HEK293 (cell line): ENCODE measurements at regions not wholly inside any gene's neighbourhood (a gene's known extent, or its start where the extent isn't known, plus 50 kb on each side); places are given as distances from the start of the nearest gene placed in this dataset.
A peak's percentile ranks its signal among the peaks of the same experiment; 100 is the strongest.

Source experiments
- BCL11B ChIP-seq: fragments of 450-650 bp; formaldehyde crosslinking; IDR thresholded peaks from 2 replicates; pipeline ENCODE4 v1.5.1; 2016; ENCODE audit warnings: low read depth, missing biosample characterization, missing genetic modification characterization
- KLF7 ChIP-seq: fragments of 450-650 bp; formaldehyde crosslinking; IDR thresholded peaks from 2 replicates; pipeline ENCODE4 v1.5.1; 2016; ENCODE audit warnings: missing biosample characterization, missing genetic modification characterization, borderline replicate concordance
- REPIN1 ChIP-seq: fragments of 450-650 bp; formaldehyde crosslinking; IDR thresholded peaks from 2 replicates; pipeline ENCODE4 v1.5.1; 2017; ENCODE audit warnings: missing biosample characterization, missing genetic modification characterization, low read depth
- SALL2 ChIP-seq: fragments of 450-650 bp; formaldehyde crosslinking; IDR thresholded peaks from 2 replicates; pipeline ENCODE4 v1.5.0; 2017; ENCODE audit warnings: missing biosample characterization, mild to moderate bottlenecking, missing genetic modification characterization, borderline replicate concordance
- SP7 ChIP-seq: fragments of 450-650 bp; formaldehyde crosslinking; IDR thresholded peaks from 2 replicates; pipeline ENCODE4 v1.5.1; 2016; ENCODE audit warnings: missing biosample characterization, missing genetic modification characterization
- TRIM28 ChIP-seq: IDR thresholded peaks from 2 replicates; pipeline ENCODE4 v1.6.1; 2011; ENCODE audit warnings: low read length, control low read depth, borderline replicate concordance
- YY1 ChIP-seq: fragments of 450-650 bp; formaldehyde crosslinking; IDR thresholded peaks from 2 replicates; pipeline ENCODE4 v1.5.1; 2018; ENCODE audit warnings: missing biosample characterization, missing genetic modification characterization
- ZBTB20 ChIP-seq: fragments of 450-650 bp; formaldehyde crosslinking; IDR thresholded peaks from 2 replicates; pipeline ENCODE4 v1.5.1; 2016; ENCODE audit warnings: missing biosample characterization, missing genetic modification characterization
- ZFHX2 ChIP-seq: fragments of 450-650 bp; formaldehyde crosslinking; conservative IDR thresholded peaks from 2 replicates; pipeline ENCODE4 v1.5.1; 2016; ENCODE audit warnings: missing biosample characterization, missing genetic modification characterization
- ZNF133 ChIP-seq: fragments of 450-650 bp; formaldehyde crosslinking; IDR thresholded peaks from 2 replicates; pipeline ENCODE4 v1.5.1; 2016; ENCODE audit warnings: missing biosample characterization, missing genetic modification characterization
- ZNF140 ChIP-seq: fragments of 450-650 bp; formaldehyde crosslinking; IDR thresholded peaks from 2 replicates; pipeline ENCODE4 v1.5.1; 2016; ENCODE audit warnings: missing biosample characterization, missing genetic modification characterization
- ZNF19 ChIP-seq: fragments of 450-650 bp; formaldehyde crosslinking; IDR thresholded peaks from 2 replicates; pipeline ENCODE4; 2016; ENCODE audit warnings: missing biosample characterization, missing genetic modification characterization, low read depth
- ZNF248 ChIP-seq: fragments of 450-650 bp; formaldehyde crosslinking; IDR thresholded peaks from 2 replicates; pipeline ENCODE4 v1.5.1; 2017; ENCODE audit warnings: missing biosample characterization, missing genetic modification characterization
- ZNF311 ChIP-seq: fragments of 450-650 bp; formaldehyde crosslinking; IDR thresholded peaks from 2 replicates; pipeline ENCODE4 v1.5.1; 2017; ENCODE audit warnings: missing biosample characterization, missing genetic modification characterization, borderline replicate concordance
- ZNF624 ChIP-seq: fragments of 450-650 bp; formaldehyde crosslinking; IDR thresholded peaks from 2 replicates; pipeline ENCODE4 v1.5.1; 2017; ENCODE audit warnings: missing biosample characterization, missing genetic modification characterization
- ZNF707 ChIP-seq: fragments of 450-650 bp; formaldehyde crosslinking; IDR thresholded peaks from 2 replicates; pipeline ENCODE4 v1.5.1; 2016; ENCODE audit warnings: missing biosample characterization, missing genetic modification characterization
- ZNF768 ChIP-seq: fragments of 450-650 bp; formaldehyde crosslinking; IDR thresholded peaks from 2 replicates; pipeline ENCODE4 v1.5.1; 2018; ENCODE audit warnings: missing biosample characterization, mild to moderate bottlenecking, missing genetic modification characterization
- ZNF843 ChIP-seq: fragments of 450-650 bp; formaldehyde crosslinking; IDR thresholded peaks from 2 replicates; pipeline ENCODE4 v1.5.1; 2016; ENCODE audit warnings: missing biosample characterization, missing genetic modification characterization
- TF ChIP-seq, protein P1 (sequence below): fragments of 450-650 bp; formaldehyde crosslinking; IDR thresholded peaks from 2 replicates; pipeline ENCODE4 v1.5.1; 2016; ENCODE audit warnings: missing biosample characterization, missing genetic modification characterization
- TF ChIP-seq, protein P2 (sequence below): fragments of 450-650 bp; formaldehyde crosslinking; IDR thresholded peaks from 2 replicates; pipeline ENCODE4 v1.5.1; 2016; ENCODE audit warnings: missing biosample characterization, missing genetic modification characterization
- TF ChIP-seq, protein P3 (sequence below): fragments of 450-650 bp; formaldehyde crosslinking; IDR thresholded peaks from 2 replicates; pipeline ENCODE4 v1.5.1; 2016; ENCODE audit warnings: missing biosample characterization, missing genetic modification characterization, borderline replicate concordance
- TF ChIP-seq, protein P4 (sequence below): fragments of 450-650 bp; formaldehyde crosslinking; optimal IDR thresholded peaks from 2 replicates; pipeline ENCODE3; 2016; ENCODE audit warnings: missing biosample characterization, mild to moderate bottlenecking, missing genetic modification characterization
- TF ChIP-seq, protein P5 (sequence below): fragments of 450-650 bp; formaldehyde crosslinking; IDR thresholded peaks from 2 replicates; pipeline ENCODE4 v1.5.1; 2017; ENCODE audit warnings: missing biosample characterization, missing genetic modification characterization
- TF ChIP-seq, protein P6 (sequence below): fragments of 450-650 bp; formaldehyde crosslinking; IDR thresholded peaks from 2 replicates; pipeline ENCODE4 v1.5.1; 2017; ENCODE audit warnings: missing biosample characterization, mild to moderate bottlenecking, missing genetic modification characterization, moderate library complexity

DNA sequence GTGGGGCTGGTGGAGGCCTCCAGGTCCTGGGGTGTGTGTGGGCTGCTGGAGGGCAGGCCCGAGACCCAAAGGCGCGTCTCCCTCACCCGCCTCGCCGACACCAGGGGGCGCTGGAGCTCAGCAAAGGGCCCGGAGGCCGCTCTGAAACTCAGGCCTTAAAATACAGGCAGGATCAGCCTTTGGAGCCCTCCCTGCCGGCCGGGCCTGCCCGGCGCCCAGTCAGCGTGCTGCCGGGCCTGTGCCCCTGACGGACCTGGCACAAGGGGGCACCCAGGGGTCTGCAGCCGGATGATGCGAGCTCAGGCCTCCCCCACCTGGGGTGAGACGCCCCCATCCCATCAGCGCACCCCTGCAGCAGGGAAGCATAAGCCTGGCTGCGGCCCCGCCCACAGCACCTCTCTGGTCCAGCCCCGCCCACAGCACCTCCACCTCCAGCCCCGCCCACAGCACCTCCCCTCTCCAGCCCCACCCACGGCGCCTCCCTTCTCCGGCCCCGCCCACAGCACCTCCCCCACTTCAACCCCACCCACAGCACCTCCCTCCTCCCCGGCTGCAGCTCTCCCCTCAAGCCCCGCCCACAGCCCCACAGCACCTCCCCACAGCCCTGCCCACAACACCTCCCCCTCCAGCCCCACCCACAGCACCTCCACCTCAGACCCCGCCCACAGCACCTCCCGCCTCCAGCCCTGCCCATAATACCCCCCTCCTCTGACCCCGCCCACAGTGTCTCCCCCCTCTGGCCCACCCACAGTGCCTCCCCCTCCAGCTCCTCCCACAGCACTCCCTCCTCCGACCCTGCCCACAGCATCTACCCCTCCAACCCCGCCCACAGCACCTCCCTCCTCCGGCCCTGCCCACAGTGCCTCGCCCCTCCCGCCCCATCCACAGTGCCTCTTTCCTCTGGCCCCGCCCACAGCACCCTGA is 92.8 kb upstream of the OTOS start (continued):
- TF ChIP-seq ZBTB20 (tag by site-specific recombination) (no peak), REPIN1 (no peak), BCL11B (tag by site-specific recombination) (no peak), ZNF843 (tag by site-specific recombination) (no peak), KLF7 (no peak), ZNF768 (tag by site-specific recombination) (no peak), ZNF248 (tag by site-specific recombination) (no peak), ZNF140 (tag by site-specific recombination) (no peak), ZNF624 (tag by site-specific recombination) (no peak), ZNF311 (tag by site-specific recombination) (no peak), SP7 (no peak), SALL2 (tag by site-specific recombination) (no peak), ZFHX2 (tag by site-specific recombination) (peak; percentile 91), YY1 (tag by site-specific recombination) (no peak), ZNF19 (tag by site-specific recombination) (no peak), TRIM28 (no peak), ZNF133 (tag by site-specific recombination) (no peak), ZNF707 (no peak)
- TF ChIP-seq, protein P1, sequence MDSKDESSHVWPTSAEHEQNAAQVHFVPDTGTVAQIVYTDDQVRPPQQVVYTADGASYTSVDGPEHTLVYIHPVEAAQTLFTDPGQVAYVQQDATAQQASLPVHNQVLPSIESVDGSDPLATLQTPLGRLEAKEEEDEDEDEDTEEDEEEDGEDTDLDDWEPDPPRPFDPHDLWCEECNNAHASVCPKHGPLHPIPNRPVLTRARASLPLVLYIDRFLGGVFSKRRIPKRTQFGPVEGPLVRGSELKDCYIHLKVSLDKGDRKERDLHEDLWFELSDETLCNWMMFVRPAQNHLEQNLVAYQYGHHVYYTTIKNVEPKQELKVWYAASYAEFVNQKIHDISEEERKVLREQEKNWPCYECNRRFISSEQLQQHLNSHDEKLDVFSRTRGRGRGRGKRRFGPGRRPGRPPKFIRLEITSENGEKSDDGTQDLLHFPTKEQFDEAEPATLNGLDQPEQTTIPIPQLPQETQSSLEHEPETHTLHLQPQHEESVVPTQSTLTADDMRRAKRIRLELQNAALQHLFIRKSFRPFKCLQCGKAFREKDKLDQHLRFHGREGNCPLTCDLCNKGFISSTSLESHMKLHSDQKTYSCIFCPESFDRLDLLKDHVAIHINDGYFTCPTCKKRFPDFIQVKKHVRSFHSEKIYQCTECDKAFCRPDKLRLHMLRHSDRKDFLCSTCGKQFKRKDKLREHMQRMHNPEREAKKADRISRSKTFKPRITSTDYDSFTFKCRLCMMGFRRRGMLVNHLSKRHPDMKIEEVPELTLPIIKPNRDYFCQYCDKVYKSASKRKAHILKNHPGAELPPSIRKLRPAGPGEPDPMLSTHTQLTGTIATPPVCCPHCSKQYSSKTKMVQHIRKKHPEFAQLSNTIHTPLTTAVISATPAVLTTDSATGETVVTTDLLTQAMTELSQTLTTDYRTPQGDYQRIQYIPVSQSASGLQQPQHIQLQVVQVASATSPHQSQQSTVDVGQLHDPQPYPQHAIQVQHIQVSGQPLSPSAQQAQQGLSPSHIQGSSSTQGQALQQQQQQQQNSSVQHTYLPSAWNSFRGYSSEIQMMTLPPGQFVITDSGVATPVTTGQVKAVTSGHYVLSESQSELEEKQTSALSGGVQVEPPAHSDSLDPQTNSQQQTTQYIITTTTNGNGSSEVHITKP (tag by site-specific recombination), result peak; percentile 56
- TF ChIP-seq, protein P2, sequence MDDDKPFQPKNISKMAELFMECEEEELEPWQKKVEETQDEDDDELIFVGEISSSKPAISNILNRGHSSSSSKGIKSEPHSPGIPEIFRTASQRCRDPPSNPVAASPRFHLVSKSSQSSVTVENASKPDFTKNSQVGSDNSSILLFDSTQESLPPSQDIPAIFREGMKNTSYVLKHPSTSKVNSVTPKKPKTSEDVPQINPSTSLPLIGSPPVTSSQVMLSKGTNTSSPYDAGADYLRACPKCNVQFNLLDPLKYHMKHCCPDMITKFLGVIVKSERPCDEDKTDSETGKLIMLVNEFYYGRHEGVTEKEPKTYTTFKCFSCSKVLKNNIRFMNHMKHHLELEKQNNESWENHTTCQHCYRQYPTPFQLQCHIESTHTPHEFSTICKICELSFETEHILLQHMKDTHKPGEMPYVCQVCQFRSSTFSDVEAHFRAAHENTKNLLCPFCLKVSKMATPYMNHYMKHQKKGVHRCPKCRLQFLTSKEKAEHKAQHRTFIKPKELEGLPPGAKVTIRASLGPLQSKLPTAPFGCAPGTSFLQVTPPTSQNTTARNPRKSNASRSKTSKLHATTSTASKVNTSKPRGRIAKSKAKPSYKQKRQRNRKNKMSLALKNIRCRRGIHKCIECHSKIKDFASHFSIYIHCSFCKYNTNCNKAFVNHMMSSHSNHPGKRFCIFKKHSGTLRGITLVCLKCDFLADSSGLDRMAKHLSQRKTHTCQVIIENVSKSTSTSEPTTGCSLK (tag by site-specific recombination), result no peak
- TF ChIP-seq, protein P3, sequence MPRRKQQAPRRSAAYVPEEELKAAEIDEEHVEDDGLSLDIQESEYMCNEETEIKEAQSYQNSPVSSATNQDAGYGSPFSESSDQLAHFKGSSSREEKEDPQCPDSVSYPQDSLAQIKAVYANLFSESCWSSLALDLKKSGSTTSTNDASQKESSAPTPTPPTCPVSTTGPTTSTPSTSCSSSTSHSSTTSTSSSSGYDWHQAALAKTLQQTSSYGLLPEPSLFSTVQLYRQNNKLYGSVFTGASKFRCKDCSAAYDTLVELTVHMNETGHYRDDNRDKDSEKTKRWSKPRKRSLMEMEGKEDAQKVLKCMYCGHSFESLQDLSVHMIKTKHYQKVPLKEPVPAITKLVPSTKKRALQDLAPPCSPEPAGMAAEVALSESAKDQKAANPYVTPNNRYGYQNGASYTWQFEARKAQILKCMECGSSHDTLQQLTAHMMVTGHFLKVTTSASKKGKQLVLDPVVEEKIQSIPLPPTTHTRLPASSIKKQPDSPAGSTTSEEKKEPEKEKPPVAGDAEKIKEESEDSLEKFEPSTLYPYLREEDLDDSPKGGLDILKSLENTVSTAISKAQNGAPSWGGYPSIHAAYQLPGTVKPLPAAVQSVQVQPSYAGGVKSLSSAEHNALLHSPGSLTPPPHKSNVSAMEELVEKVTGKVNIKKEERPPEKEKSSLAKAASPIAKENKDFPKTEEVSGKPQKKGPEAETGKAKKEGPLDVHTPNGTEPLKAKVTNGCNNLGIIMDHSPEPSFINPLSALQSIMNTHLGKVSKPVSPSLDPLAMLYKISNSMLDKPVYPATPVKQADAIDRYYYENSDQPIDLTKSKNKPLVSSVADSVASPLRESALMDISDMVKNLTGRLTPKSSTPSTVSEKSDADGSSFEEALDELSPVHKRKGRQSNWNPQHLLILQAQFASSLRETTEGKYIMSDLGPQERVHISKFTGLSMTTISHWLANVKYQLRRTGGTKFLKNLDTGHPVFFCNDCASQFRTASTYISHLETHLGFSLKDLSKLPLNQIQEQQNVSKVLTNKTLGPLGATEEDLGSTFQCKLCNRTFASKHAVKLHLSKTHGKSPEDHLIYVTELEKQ (tag by site-specific recombination), result no peak
- TF ChIP-seq, protein P4, sequence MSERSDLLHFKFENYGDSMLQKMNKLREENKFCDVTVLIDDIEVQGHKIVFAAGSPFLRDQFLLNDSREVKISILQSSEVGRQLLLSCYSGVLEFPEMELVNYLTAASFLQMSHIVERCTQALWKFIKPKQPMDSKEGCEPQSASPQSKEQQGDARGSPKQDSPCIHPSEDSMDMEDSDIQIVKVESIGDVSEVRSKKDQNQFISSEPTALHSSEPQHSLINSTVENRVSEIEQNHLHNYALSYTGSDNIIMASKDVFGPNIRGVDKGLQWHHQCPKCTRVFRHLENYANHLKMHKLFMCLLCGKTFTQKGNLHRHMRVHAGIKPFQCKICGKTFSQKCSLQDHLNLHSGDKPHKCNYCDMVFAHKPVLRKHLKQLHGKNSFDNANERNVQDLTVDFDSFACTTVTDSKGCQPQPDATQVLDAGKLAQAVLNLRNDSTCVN, result peak; percentile 22
- TF ChIP-seq, protein P5, sequence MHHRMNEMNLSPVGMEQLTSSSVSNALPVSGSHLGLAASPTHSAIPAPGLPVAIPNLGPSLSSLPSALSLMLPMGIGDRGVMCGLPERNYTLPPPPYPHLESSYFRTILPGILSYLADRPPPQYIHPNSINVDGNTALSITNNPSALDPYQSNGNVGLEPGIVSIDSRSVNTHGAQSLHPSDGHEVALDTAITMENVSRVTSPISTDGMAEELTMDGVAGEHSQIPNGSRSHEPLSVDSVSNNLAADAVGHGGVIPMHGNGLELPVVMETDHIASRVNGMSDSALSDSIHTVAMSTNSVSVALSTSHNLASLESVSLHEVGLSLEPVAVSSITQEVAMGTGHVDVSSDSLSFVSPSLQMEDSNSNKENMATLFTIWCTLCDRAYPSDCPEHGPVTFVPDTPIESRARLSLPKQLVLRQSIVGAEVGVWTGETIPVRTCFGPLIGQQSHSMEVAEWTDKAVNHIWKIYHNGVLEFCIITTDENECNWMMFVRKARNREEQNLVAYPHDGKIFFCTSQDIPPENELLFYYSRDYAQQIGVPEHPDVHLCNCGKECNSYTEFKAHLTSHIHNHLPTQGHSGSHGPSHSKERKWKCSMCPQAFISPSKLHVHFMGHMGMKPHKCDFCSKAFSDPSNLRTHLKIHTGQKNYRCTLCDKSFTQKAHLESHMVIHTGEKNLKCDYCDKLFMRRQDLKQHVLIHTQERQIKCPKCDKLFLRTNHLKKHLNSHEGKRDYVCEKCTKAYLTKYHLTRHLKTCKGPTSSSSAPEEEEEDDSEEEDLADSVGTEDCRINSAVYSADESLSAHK (tag by site-specific recombination), result no peak
- TF ChIP-seq, protein P6, sequence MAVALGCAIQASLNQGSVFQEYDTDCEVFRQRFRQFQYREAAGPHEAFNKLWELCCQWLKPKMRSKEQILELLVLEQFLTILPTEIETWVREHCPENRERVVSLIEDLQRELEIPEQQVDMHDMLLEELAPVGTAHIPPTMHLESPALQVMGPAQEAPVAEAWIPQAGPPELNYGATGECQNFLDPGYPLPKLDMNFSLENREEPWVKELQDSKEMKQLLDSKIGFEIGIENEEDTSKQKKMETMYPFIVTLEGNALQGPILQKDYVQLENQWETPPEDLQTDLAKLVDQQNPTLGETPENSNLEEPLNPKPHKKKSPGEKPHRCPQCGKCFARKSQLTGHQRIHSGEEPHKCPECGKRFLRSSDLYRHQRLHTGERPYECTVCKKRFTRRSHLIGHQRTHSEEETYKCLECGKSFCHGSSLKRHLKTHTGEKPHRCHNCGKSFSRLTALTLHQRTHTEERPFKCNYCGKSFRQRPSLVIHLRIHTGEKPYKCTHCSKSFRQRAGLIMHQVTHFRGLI (tag by site-specific recombination), result no peak
